ENCODE measurements at regions not wholly inside any gene's neighbourhood (a gene's known extent, or its start where the extent isn't known, plus 50 kb on each side); places are given as distances from the start of the nearest gene placed in this dataset.

DNA sequence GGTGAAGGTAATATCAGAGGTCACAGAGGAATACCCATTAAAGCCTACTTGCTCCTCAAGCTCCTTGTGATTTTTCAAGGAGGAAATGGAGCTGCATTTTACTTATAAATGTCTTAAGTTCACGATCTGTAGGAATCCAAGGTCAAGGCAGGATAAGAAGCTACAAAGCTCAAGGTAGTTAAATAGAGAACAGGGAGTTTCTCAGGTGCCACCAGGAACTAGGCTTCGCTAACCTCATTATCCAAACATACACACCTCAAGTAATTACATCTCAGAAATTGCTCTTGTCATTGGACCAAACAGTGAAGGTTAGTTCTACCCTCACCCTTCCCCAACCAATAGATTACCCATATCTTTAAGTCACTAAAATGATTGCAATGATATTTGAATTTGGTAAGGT is 317.4 kb upstream of the HNRNPA3 start:
- no peak for TF ChIP-seq CTCF (tag by site-specific recombination; IDR thresholded peaks at IDR 0.05)
- no peak for TF ChIP-seq ZNF16 (tag by site-specific recombination; IDR thresholded peaks at IDR 0.05; ENCODE audit: low read depth)
- TF ChIP-seq ZSCAN16 (tag by site-specific recombination; IDR thresholded peaks at IDR 0.05) = no peak
